Neural cell (in vitro differentiated cells): ENCODE measurements at regions not wholly inside any gene's neighbourhood (a gene's known extent, or its start where the extent isn't known, plus 50 kb on each side); places are given as distances from the start of the nearest gene placed in this dataset.

Experiments used
- EZH2 ChIP-seq: fragments of 200-600, 300-800 bp; shearing (Covaris generic), sonication (generic); IDR thresholded peaks from 2 replicates; pipeline ENCODE4 v1.6.1; 2014; ENCODE audit warnings: antibody characterized with exemption, low read length, borderline replicate concordance, mild to moderate bottlenecking; ENCODE audit not compliant: insufficient read depth, poor library complexity, severe bottlenecking
- POLR2AphosphoS5 ChIP-seq: IDR thresholded peaks from 2 replicates; pipeline ENCODE4 v1.6.1; 2012
- TF ChIP-seq, protein P1 (sequence below): fragments of 450-650 bp; IDR thresholded peaks from 2 replicates; pipeline ENCODE4 v1.5.1; 2014; ENCODE audit warnings: antibody characterized with exemption, mild to moderate bottlenecking, moderate library complexity; ENCODE audit not compliant: poor library complexity, severe bottlenecking
- TF ChIP-seq, protein P2 (sequence below): IDR thresholded peaks from 2 replicates; pipeline ENCODE4 v1.6.1; 2012; ENCODE audit warnings: borderline replicate concordance

DNA sequence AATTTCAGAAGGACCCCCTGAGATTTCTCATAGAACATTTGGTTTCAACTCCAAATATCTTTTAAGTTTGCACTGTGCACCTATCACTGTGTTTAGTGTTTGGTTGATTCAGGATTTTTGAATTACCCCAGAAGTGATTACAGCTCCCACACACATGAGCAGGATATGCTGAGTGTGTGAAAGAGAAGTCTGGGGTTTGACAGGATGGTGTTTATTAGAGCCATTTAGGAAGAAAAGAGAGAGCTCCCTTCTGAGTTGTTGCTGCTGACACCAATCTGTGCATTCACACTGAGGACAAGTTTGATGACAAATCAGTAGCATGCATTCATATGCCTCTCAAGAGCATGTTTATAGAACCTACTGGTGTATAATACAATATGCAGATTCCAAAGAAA, 118.1 kb downstream of the RPL22L1 start:
- TF ChIP-seq POLR2AphosphoS5 (no peak), EZH2 (no peak)
- TF ChIP-seq, protein P1, sequence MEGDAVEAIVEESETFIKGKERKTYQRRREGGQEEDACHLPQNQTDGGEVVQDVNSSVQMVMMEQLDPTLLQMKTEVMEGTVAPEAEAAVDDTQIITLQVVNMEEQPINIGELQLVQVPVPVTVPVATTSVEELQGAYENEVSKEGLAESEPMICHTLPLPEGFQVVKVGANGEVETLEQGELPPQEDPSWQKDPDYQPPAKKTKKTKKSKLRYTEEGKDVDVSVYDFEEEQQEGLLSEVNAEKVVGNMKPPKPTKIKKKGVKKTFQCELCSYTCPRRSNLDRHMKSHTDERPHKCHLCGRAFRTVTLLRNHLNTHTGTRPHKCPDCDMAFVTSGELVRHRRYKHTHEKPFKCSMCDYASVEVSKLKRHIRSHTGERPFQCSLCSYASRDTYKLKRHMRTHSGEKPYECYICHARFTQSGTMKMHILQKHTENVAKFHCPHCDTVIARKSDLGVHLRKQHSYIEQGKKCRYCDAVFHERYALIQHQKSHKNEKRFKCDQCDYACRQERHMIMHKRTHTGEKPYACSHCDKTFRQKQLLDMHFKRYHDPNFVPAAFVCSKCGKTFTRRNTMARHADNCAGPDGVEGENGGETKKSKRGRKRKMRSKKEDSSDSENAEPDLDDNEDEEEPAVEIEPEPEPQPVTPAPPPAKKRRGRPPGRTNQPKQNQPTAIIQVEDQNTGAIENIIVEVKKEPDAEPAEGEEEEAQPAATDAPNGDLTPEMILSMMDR = no peak
- TF ChIP-seq, protein P2, sequence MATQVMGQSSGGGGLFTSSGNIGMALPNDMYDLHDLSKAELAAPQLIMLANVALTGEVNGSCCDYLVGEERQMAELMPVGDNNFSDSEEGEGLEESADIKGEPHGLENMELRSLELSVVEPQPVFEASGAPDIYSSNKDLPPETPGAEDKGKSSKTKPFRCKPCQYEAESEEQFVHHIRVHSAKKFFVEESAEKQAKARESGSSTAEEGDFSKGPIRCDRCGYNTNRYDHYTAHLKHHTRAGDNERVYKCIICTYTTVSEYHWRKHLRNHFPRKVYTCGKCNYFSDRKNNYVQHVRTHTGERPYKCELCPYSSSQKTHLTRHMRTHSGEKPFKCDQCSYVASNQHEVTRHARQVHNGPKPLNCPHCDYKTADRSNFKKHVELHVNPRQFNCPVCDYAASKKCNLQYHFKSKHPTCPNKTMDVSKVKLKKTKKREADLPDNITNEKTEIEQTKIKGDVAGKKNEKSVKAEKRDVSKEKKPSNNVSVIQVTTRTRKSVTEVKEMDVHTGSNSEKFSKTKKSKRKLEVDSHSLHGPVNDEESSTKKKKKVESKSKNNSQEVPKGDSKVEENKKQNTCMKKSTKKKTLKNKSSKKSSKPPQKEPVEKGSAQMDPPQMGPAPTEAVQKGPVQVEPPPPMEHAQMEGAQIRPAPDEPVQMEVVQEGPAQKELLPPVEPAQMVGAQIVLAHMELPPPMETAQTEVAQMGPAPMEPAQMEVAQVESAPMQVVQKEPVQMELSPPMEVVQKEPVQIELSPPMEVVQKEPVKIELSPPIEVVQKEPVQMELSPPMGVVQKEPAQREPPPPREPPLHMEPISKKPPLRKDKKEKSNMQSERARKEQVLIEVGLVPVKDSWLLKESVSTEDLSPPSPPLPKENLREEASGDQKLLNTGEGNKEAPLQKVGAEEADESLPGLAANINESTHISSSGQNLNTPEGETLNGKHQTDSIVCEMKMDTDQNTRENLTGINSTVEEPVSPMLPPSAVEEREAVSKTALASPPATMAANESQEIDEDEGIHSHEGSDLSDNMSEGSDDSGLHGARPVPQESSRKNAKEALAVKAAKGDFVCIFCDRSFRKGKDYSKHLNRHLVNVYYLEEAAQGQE = no peak
